Caco-2 (cell line): ENCODE measurements at regions not wholly inside any gene's neighbourhood (a gene's known extent, or its start where the extent isn't known, plus 50 kb on each side); places are given as distances from the start of the nearest gene placed in this dataset.

Source experiments
- BruUV-seq: library from RNA; stranded (reverse); fragments of 400-500 nt; replicated peaks from 2 replicates; lab custom pipeline; 2021; lab: Mats Ljungman, UMichigan
- CTCF ChIA-PET: fragments of 300-600 bp; sonication (Branson Sonifier 250); formaldehyde crosslinking; loops from one replicate; lab custom pipeline; 2022; ENCODE audit warnings: antibody characterized with exemption; lab: Charles Lee
- POLR2A ChIA-PET: fragments of 300-600 bp; sonication (Branson Sonifier 250); formaldehyde crosslinking; loops from one replicate; lab custom pipeline; 2022; ENCODE audit warnings: antibody characterized with exemption; lab: Charles Lee
- DNase-seq, 2 experiments: peaks; one replicate each; pipeline versions ENCODE4 v3.0.0 to v3.0.0-alpha.2; 2020 to 2022
- H3K27me3 ChIP-seq: replicated peaks from 2 replicates; pipeline ENCODE4 v1.6.0; 2011; ENCODE audit warnings: low read length; ENCODE audit not compliant: control insufficient read depth, insufficient read depth
- H3K36me3 ChIP-seq: 2 replicates; pipeline ENCODE4 v1.5.1; 2011; ENCODE audit warnings: low read length; ENCODE audit not compliant: control insufficient read depth, insufficient read depth
- H3K4me1 ChIP-seq: fragments of 250-450 bp; sonication (Bioruptor Pico); 2 replicates; pipeline ENCODE4 v1.5.1; 2020; ENCODE audit warnings: mild to moderate bottlenecking
- H3K4me3 ChIP-seq: 2 replicates; pipeline ENCODE4 v1.5.1; 2011; ENCODE audit warnings: low read depth, mild to moderate bottlenecking, control low read depth, low read length
- H3K9me3 ChIP-seq: fragments of 250-450 bp; sonication (Bioruptor Pico); 2 replicates; pipeline ENCODE4 v1.5.1; 2020; ENCODE audit warnings: mild to moderate bottlenecking, moderate library complexity
- H3K27ac Mint-ChIP-seq: one replicate; pipeline ENCODE4 v1.8.0; 2022; ENCODE audit warnings: mixed read lengths; ENCODE audit not compliant: unreplicated experiment
- H3K27me3 Mint-ChIP-seq: one replicate; pipeline ENCODE4 v1.8.0; 2022; ENCODE audit warnings: mixed read lengths; ENCODE audit not compliant: insufficient read depth, unreplicated experiment
- H3K36me3 Mint-ChIP-seq: one replicate; pipeline ENCODE4 v1.8.0; 2022; ENCODE audit warnings: mild to moderate bottlenecking, mixed read lengths; ENCODE audit not compliant: insufficient read depth, unreplicated experiment
- H3K4me1 Mint-ChIP-seq: one replicate; pipeline ENCODE4 v1.8.0; 2022; ENCODE audit warnings: low read depth, mixed read lengths; ENCODE audit not compliant: unreplicated experiment
- H3K4me3 Mint-ChIP-seq: one replicate; pipeline ENCODE4 v1.8.0; 2022; ENCODE audit warnings: mild to moderate bottlenecking, moderate library complexity, mixed read lengths; ENCODE audit not compliant: unreplicated experiment
- H3K9me3 Mint-ChIP-seq: one replicate; pipeline ENCODE4 v1.8.0; 2022; ENCODE audit warnings: mixed read lengths; ENCODE audit not compliant: unreplicated experiment
- intact Hi-C: fragments of 100-400 bp; cut with micrococcal nuclease; formaldehyde crosslinking; loops from one replicate; pipeline ENCODE4 v1.10.0; 2022; ENCODE audit not compliant: unreplicated experiment
- TF ChIP-seq, protein P1 (sequence below), 2 experiments: fragments of 200-600 bp in 1 of 2; IDR thresholded peaks; 1 replicate in 1 of 2; 2 replicates in 1 of 2; pipeline versions ENCODE4 v1.5.1 to v1.8.0; 2011 to 2022; ENCODE audit warnings: antibody characterized with exemption in 1 of 2, control low read depth in 1 of 2, inconsistent platforms in 1 of 2, low read depth in 1 of 2, low read length in 1 of 2, mild to moderate bottlenecking in 1 of 2, moderate library complexity in 1 of 2; ENCODE audit not compliant: insufficient read depth in 1 of 2, severe bottlenecking in 1 of 2, unreplicated experiment in 1 of 2

DNA sequence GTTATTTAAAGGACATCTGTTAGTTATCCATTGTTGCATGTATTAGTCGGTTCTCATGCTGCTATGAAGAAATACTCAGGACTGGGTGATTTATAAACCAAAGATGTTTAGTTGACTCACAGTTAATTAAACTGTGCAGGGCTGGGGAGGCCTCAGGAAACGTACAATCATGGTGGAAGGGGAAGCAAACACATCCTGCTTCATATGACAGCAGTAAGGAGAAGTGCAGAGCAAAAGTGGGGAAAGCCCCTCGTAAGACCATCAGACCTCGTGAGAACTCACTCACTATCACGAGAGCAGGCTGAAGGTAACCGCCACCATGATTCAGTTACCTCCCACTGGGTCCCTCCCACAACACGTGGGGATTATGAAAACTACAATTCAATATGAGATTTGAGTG is 2064.1 kb downstream of the MAT2B start:
- H3K4me1 Mint-ChIP-seq = no peaks in the 10 kb centered on the region
- no peaks in the 10 kb centered on the region for H3K36me3 Mint-ChIP-seq
- POLR2A ChIA-PET = no interaction called here

DNA sequence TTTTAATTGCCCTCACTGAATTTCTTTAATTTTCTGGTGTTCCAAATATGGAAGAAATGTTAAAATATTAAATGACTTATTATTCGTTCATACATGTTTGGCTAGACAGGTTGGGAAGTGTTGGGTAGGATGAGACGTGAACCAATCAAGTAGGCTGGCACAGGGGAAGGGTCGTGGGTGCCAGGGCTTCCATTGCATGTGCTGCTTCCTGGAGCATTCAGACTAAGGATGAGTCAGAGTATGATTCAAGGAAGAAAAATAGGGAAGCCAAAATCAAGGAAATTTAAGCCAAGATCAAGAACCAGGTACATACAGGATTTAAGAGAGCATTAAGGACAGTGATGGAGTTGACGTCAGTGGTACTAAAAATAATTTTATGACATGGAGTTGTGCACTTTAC is 2068.0 kb downstream of the MAT2B start:
- TF ChIP-seq, protein P1, sequence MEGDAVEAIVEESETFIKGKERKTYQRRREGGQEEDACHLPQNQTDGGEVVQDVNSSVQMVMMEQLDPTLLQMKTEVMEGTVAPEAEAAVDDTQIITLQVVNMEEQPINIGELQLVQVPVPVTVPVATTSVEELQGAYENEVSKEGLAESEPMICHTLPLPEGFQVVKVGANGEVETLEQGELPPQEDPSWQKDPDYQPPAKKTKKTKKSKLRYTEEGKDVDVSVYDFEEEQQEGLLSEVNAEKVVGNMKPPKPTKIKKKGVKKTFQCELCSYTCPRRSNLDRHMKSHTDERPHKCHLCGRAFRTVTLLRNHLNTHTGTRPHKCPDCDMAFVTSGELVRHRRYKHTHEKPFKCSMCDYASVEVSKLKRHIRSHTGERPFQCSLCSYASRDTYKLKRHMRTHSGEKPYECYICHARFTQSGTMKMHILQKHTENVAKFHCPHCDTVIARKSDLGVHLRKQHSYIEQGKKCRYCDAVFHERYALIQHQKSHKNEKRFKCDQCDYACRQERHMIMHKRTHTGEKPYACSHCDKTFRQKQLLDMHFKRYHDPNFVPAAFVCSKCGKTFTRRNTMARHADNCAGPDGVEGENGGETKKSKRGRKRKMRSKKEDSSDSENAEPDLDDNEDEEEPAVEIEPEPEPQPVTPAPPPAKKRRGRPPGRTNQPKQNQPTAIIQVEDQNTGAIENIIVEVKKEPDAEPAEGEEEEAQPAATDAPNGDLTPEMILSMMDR (IDR thresholded peaks at IDR 0.05; ENCODE audit: insufficient read depth in 1 of 2, low read depth in 1 of 2, low read length in 1 of 2, severe bottlenecking in 1 of 2, unreplicated experiment in 1 of 2) = no peak
- no peaks in the 10 kb centered on the region for H3K4me1 Mint-ChIP-seq
- no peaks in the 10 kb centered on the region for H3K27me3 Mint-ChIP-seq
- Histone ChIP-seq H3K4me1 (no peaks in the 10 kb centered on the region), H3K27me3 (no peaks in the 10 kb centered on the region), H3K4me3 (no peak overlapping the region), H3K9me3 (no peaks in the 10 kb centered on the region), H3K36me3 (no peaks in the 10 kb centered on the region)
- POLR2A ChIA-PET = no interaction called here
- CTCF ChIA-PET = no interaction called here
- intact Hi-C loops = no loop called here
- no peak for DNase-seq
- H3K4me3 Mint-ChIP-seq = no peak overlapping the region
- BruUV-seq = no TSS peak
- H3K9me3 Mint-ChIP-seq = no peaks in the 10 kb centered on the region
- no peak overlapping the region for H3K27ac Mint-ChIP-seq
- no peaks in the 10 kb centered on the region for H3K36me3 Mint-ChIP-seq

More for the DNA sequence above, 2064.1 kb downstream of the MAT2B start:
- TF ChIP-seq, protein P1 (IDR thresholded peaks at IDR 0.05; ENCODE audit: insufficient read depth in 1 of 2, low read depth in 1 of 2, low read length in 1 of 2, severe bottlenecking in 1 of 2, unreplicated experiment in 1 of 2) = no peak
- no peaks in the 10 kb centered on the region for H3K36me3 ChIP-seq
- no TSS peak for BruUV-seq
- H3K27me3 ChIP-seq = no peaks in the 10 kb centered on the region
- no peaks in the 10 kb centered on the region for H3K9me3 Mint-ChIP-seq
- CTCF ChIA-PET = no interaction called here
- H3K27me3 Mint-ChIP-seq = no peaks in the 10 kb centered on the region
- H3K9me3 ChIP-seq = no peaks in the 10 kb centered on the region
- H3K4me1 ChIP-seq = no peaks in the 10 kb centered on the region
- no peak overlapping the region for H3K27ac Mint-ChIP-seq
- intact Hi-C loops = no loop called here
- no peak overlapping the region for H3K4me3 Mint-ChIP-seq
- H3K4me3 ChIP-seq = no peak overlapping the region
- DNase-seq = no peak

DNA sequence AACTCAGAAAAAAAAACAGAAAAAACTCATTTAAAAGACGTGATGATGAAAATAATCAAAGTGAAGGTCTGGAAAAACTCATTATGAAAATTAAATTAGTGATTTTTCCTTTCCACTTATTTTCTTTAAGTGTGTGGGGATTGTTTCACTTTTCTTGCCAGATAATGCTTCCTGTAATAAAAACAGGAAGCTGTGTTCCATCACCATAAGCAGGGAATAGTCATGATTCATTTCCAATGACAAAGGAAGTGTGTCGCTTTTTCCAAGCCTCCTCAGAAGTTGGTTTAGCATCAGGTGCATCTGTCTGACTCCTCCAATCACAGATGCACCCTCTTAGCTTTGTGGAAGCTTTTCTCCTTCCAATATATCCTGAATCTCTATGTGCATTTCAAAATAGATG is 2068.7 kb downstream of the MAT2B start:
- intact Hi-C loops = no loop called here
- Histone ChIP-seq H3K4me1 (no peaks in the 10 kb centered on the region), H3K9me3 (no peaks in the 10 kb centered on the region), H3K4me3 (no peak overlapping the region), H3K27me3 (no peaks in the 10 kb centered on the region), H3K36me3 (no peaks in the 10 kb centered on the region)
- no peak for DNase-seq
- H3K4me1 Mint-ChIP-seq = no peaks in the 10 kb centered on the region
- no peaks in the 10 kb centered on the region for H3K27me3 Mint-ChIP-seq
- no peak overlapping the region for H3K27ac Mint-ChIP-seq
- CTCF ChIA-PET = no interaction called here
- H3K36me3 Mint-ChIP-seq = no peaks in the 10 kb centered on the region
- TF ChIP-seq, protein P1 (IDR thresholded peaks at IDR 0.05; ENCODE audit: insufficient read depth in 1 of 2, low read depth in 1 of 2, low read length in 1 of 2, severe bottlenecking in 1 of 2, unreplicated experiment in 1 of 2) = no peak
- no peaks in the 10 kb centered on the region for H3K9me3 Mint-ChIP-seq
- no peak overlapping the region for H3K4me3 Mint-ChIP-seq
- BruUV-seq = no TSS peak
- POLR2A ChIA-PET = no interaction called here
